Osteoblast (primary cell): ENCODE measurements at regions not wholly inside any gene's neighbourhood (a gene's known extent, or its start where the extent isn't known, plus 50 kb on each side); places are given as distances from the start of the nearest gene placed in this dataset.

Experiments
- DNase-seq: peaks from one replicate; pipeline ENCODE4 v3.0.0; 2011; ENCODE audit warnings: low spot score, mixed read lengths; ENCODE audit not compliant: insufficient read length; ENCODE audit errors: missing footprints
- H2AFZ ChIP-seq: 2 replicates; pipeline ENCODE4 v1.6.0; 2011; ENCODE audit warnings: mild to moderate bottlenecking, low read length
- H3K27ac ChIP-seq: 2 replicates; pipeline ENCODE4 v1.5.1; 2011; ENCODE audit warnings: mild to moderate bottlenecking, low read depth, low read length, moderate library complexity
- H3K27me3 ChIP-seq: 2 replicates; pipeline ENCODE4 v1.6.0; 2012; ENCODE audit warnings: mild to moderate bottlenecking, control low read depth, inconsistent platforms, low read length, moderate library complexity; ENCODE audit not compliant: insufficient read depth
- H3K36me3 ChIP-seq: 2 replicates; pipeline ENCODE4 v1.5.1; 2011; ENCODE audit warnings: mild to moderate bottlenecking, low read length, control low read depth, moderate library complexity; ENCODE audit not compliant: insufficient read depth
- H3K4me1 ChIP-seq: 2 replicates; pipeline ENCODE4 v1.5.1; 2011; ENCODE audit warnings: mild to moderate bottlenecking, low read length, control low read depth, moderate library complexity; ENCODE audit not compliant: insufficient read depth
- H3K4me2 ChIP-seq: 2 replicates; pipeline ENCODE4 v1.6.0; 2011; ENCODE audit warnings: mild to moderate bottlenecking, low read length; ENCODE audit not compliant: insufficient read depth
- H3K4me3 ChIP-seq: fragments of 200-600 bp; sonication (generic); 3 replicates; pipeline ENCODE4 v1.5.1; 2012; ENCODE audit warnings: mild to moderate bottlenecking, low read length, inconsistent platforms; ENCODE audit not compliant: insufficient read depth
- H3K79me2 ChIP-seq: 2 replicates; pipeline ENCODE4 v1.6.0; 2012; ENCODE audit warnings: mild to moderate bottlenecking, low read length, control low read depth, inconsistent platforms; ENCODE audit not compliant: insufficient read depth
- H3K9me3 ChIP-seq: 2 replicates; pipeline ENCODE4 v1.5.1; 2011; ENCODE audit warnings: low read depth, low read length, control low read depth
- H4K20me1 ChIP-seq: 2 replicates; pipeline ENCODE4 v1.6.0; 2012; ENCODE audit warnings: mild to moderate bottlenecking, low read length, control low read depth; ENCODE audit not compliant: insufficient read depth
- TF ChIP-seq, protein P1 (sequence below): IDR thresholded peaks from 2 replicates; pipeline ENCODE4 v1.5.1; 2011; ENCODE audit warnings: mild to moderate bottlenecking, low read depth, low read length, moderate library complexity; ENCODE audit errors: extremely low read depth

DNA sequence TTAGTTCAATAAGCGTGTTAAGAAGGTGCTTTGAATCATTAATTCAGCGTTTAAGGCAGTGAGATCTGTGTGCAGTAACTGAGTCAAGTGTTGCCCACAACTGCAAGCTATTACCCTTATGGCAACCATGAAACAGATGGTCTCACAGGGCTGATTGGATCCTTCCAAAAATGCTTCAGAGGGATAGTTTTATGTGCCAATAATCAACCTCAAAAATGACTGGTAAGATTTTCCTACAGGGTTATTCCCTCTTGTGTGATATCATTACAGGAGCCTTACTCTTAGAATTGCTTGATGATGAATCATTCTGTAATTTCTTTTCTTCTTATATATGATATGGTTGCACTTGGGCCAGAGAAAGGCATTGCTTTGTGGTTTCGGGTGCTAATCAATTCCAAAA, 1299.2 kb upstream of the ATXN8OS start:
- H2AFZ ChIP-seq, result no peak overlapping the region
- no peaks in the 10 kb centered on the region for H4K20me1 ChIP-seq
- H3K36me3 ChIP-seq, result no peaks in the 10 kb centered on the region
- peaks cover 2% of the 10 kb centered on the region for H3K9me3 ChIP-seq
- H3K79me2 ChIP-seq, result no peaks in the 10 kb centered on the region
- no peaks in the 10 kb centered on the region for H3K4me1 ChIP-seq
- H3K27ac ChIP-seq, result no peak overlapping the region
- H3K4me2 ChIP-seq, result no peak overlapping the region
- no peaks in the 10 kb centered on the region for H3K27me3 ChIP-seq
- TF ChIP-seq, protein P1, sequence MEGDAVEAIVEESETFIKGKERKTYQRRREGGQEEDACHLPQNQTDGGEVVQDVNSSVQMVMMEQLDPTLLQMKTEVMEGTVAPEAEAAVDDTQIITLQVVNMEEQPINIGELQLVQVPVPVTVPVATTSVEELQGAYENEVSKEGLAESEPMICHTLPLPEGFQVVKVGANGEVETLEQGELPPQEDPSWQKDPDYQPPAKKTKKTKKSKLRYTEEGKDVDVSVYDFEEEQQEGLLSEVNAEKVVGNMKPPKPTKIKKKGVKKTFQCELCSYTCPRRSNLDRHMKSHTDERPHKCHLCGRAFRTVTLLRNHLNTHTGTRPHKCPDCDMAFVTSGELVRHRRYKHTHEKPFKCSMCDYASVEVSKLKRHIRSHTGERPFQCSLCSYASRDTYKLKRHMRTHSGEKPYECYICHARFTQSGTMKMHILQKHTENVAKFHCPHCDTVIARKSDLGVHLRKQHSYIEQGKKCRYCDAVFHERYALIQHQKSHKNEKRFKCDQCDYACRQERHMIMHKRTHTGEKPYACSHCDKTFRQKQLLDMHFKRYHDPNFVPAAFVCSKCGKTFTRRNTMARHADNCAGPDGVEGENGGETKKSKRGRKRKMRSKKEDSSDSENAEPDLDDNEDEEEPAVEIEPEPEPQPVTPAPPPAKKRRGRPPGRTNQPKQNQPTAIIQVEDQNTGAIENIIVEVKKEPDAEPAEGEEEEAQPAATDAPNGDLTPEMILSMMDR, result no peak
- H3K4me3 ChIP-seq, result no peak overlapping the region
- no peak for DNase-seq

DNA sequence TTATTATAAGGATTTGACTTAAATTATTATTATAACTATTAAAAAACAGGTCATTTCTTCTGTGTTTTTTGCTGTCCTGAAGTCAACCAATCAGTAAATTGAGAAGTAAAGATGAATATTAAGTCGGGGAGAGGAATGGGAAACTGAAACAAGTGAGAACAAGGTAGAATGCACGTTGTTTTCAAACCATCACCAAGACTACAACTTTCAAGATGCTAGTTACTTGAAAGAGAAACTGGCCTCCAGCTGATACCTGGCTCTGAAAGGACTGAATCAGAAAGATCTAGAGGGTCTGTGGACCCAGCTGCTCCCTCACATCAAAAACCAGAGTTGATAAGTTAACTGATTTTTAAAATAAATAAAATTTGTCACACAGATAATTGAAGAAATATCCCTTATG, 1301.5 kb upstream of the ATXN8OS start:
- no peak overlapping the region for H3K27ac ChIP-seq
- no peaks in the 10 kb centered on the region for H3K79me2 ChIP-seq
- H3K9me3 ChIP-seq, result peaks cover 2% of the 10 kb centered on the region
- H3K4me2 ChIP-seq, result no peak overlapping the region
- no peaks in the 10 kb centered on the region for H3K4me1 ChIP-seq
- no peak overlapping the region for H2AFZ ChIP-seq
- H4K20me1 ChIP-seq, result no peaks in the 10 kb centered on the region
- no peak overlapping the region for H3K4me3 ChIP-seq
- no peaks in the 10 kb centered on the region for H3K27me3 ChIP-seq
- H3K36me3 ChIP-seq, result no peaks in the 10 kb centered on the region
- no peak for DNase-seq
- TF ChIP-seq, protein P1, result no peak

DNA sequence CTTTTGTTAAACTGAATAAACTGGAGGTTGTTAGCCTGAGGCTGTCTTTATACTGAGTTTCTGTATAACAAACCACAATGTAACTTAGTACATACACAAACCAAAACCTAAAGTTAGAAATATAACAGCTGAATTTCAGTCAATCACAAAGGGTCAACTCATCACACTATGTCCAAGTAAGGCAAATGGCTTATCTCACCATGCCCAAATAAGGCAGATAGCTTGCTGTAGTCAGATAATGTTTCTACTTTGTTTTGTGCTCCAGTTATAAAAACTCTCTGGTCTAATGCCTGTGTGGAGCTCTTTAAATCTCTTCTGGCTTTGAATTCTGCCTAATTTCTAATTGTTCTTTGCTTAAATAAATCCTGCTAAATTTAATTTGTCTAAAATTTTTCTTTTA, 1323.4 kb upstream of the ATXN8OS start:
- Histone ChIP-seq H3K36me3 (no peaks in the 10 kb centered on the region), H3K4me3 (no peak overlapping the region), H2AFZ (no peak overlapping the region), H3K4me2 (no peak overlapping the region), H4K20me1 (no peaks in the 10 kb centered on the region), H3K9me3 (no peaks in the 10 kb centered on the region), H3K79me2 (no peaks in the 10 kb centered on the region), H3K27me3 (no peaks in the 10 kb centered on the region), H3K4me1 (no peaks in the 10 kb centered on the region), H3K27ac (no peak overlapping the region)
- DNase-seq, result no peak
- TF ChIP-seq, protein P1, result no peak

DNA sequence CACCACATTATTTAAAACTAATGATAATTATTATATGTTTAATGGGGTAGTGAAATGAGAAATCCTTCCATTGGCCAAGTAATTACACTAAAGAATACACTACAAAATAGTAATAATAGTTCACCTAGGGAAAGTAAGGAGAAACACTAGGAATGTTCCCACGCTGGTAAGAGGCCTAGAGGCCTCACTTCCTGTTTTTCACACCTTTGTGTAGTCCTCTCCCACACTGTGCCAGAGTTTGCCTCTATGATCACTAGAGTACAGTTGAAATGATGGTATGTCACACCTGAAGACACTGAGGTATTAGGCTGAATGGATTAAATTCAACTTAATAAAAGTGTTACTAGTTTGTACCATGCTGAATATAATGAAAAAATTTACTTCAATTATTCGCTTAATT, 1348.0 kb upstream of the ATXN8OS start:
- no peaks in the 10 kb centered on the region for H3K27me3 ChIP-seq

More for the DNA sequence above, 1348.0 kb upstream of the ATXN8OS start:
- no peaks in the 10 kb centered on the region for H3K79me2 ChIP-seq
- no peak overlapping the region for H3K4me3 ChIP-seq
- H3K36me3 ChIP-seq, result no peaks in the 10 kb centered on the region
- no peak overlapping the region for H3K4me2 ChIP-seq
- no peak overlapping the region for H3K27ac ChIP-seq
- no peaks in the 10 kb centered on the region for H4K20me1 ChIP-seq
- no peaks in the 10 kb centered on the region for H3K4me1 ChIP-seq
- no peak overlapping the region for H2AFZ ChIP-seq
- TF ChIP-seq, protein P1, result no peak
- no peak for DNase-seq
- H3K9me3 ChIP-seq, result no peaks in the 10 kb centered on the region
